ENCODE measurements at regions not wholly inside any gene's neighbourhood (a gene's known extent, or its start where the extent isn't known, plus 50 kb on each side); places are given as distances from the start of the nearest gene placed in this dataset.

- TF ChIP-seq ZNF512 (CRISPR knock-in tag; IDR thresholded peaks at IDR 0.05; ENCODE audit: borderline replicate concordance) (no peak), NFATC4 (CRISPR knock-in tag; IDR thresholded peaks at IDR 0.05) (no peak), ARID4B (CRISPR knock-in tag; IDR thresholded peaks at IDR 0.05; ENCODE audit: borderline replicate concordance) (no peak)
These were observed 296.3 kb upstream of the JAG1 start (continued) for GRCh38 chr20:10970109-10970508.

GRCh38 chr20:10971096-10971495 lies 297.3 kb upstream of the JAG1 start:
- TF ChIP-seq ZNF281 (CRISPR knock-in tag; IDR thresholded peaks at IDR 0.05) (no peak), GRHL2 (CRISPR knock-in tag; IDR thresholded peaks at IDR 0.05; ENCODE audit: insufficient replicate concordance, severe bottlenecking) (no peak), CTCF (IDR thresholded peaks at IDR 0.05) (no peak), ARID4B (CRISPR knock-in tag; IDR thresholded peaks at IDR 0.05; ENCODE audit: borderline replicate concordance) (no peak), ZNF396 (CRISPR knock-in tag; IDR thresholded peaks at IDR 0.05; ENCODE audit: borderline replicate concordance) (no peak)
- TF ChIP-seq, protein P1, sequence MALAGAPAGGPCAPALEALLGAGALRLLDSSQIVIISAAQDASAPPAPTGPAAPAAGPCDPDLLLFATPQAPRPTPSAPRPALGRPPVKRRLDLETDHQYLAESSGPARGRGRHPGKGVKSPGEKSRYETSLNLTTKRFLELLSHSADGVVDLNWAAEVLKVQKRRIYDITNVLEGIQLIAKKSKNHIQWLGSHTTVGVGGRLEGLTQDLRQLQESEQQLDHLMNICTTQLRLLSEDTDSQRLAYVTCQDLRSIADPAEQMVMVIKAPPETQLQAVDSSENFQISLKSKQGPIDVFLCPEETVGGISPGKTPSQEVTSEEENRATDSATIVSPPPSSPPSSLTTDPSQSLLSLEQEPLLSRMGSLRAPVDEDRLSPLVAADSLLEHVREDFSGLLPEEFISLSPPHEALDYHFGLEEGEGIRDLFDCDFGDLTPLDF (CRISPR knock-in tag; IDR thresholded peaks at IDR 0.05) = no peak
- ChIA-PET POLR2A (no interaction called here), CTCF (interaction anchor here (0.5 to 2.7 kb wide), 2 partner anchors 13 to 261 kb away, joined by 4 to 14 read pairs; no protein-coding TSS in a partner anchor)
- Mint-ChIP-seq H3K27me3 (ENCODE audit: low read depth) (no peaks in the 10 kb centered on the region), H3K36me3 (no peaks in the 10 kb centered on the region), H3K27ac (no peak overlapping the region), H3K4me1 (peaks cover 4% of the 10 kb centered on the region), H3K4me3 (no peak overlapping the region), H3K9me3 (peaks cover 14% of the 10 kb centered on the region)
- ATAC-seq (no peak), DNase-seq (ENCODE audit: low spot score) (no peak)
